HG03097 (cell line): ENCODE measurements at regions not wholly inside any gene's neighbourhood (a gene's known extent, or its start where the extent isn't known, plus 50 kb on each side); places are given as distances from the start of the nearest gene placed in this dataset.
"Not testable (repeated sequence)": the region's sequence is repeated elsewhere in the genome, so short reads cannot be mapped to it uniquely, and the experiment has no call there.

ENCODE experiments used
- ATAC-seq: cut with Tn5 transposase; IDR thresholded peaks from one replicate; pipeline ENCODE4 v1.9.1; 2021; ENCODE audit not compliant: unreplicated experiment, low FRiP score

DNA sequence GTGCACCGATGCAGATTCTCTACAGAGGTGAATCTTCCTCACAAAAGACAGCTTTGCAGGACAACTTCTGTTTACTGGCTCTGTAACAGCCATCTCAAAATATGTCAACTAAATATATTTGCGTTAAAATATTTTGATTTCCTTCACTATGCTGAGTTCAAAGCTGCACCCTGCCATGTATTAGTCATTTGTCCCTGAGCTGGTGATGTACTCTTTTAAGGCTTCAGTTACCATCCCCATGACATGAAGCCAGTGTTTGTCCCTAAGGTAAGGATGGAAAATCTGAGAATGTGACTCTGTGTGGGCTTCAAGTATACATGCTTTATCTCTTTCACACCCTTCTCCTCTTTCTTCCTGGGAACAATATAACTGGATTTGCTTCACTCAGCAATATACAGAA, 70.2 kb upstream of the BTG3 start:
- no peak for ATAC-seq

DNA sequence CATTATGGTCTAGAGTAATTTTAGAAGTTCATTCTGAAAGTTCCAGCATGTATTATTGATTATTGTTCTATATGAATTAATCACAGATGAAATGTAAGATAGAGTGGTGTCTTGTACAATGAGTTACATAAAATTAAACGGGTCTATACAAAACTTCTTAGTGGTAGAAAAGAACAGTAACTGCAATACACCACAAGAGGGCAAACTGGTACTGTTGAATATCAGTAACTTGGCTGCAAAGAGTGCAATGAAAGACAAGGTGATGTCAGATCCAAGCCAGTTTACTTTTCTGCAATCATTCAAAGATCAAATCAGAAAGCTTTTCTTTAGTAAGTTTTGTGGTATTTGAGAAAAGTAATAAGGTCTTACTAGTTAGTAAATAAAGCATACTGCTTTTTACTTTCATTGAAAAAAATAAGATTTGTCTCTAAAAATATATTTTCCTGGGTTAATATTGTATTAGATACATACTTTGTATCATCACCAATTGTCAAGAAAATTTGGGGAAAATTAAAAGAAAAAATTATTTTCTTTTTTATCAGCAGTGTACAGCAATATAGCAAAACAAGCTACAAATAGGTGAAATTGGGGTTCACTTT, 66.4 kb upstream of the BTG3 start:
- no peak for ATAC-seq

DNA sequence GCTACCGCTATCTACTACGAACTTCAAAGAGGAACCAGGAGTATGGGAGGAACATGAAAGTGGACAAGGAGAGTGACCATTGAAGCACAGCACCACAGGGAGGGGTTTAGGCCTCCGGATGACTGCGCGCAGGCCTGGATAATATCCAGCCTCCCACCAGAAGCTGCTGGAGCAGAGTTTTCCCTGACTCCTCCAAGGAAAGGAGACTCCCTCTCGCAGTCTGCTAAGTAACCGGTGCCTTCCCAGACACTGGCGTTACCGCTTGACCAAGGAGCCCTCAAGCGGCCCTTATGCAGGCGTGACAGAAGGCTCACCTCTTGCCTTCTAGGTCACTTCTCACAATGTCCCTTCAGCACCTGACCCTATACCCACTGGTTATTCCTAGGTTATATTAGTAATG, 64.2 kb upstream of the BTG3 start:
- not testable (repeated sequence) for ATAC-seq

DNA sequence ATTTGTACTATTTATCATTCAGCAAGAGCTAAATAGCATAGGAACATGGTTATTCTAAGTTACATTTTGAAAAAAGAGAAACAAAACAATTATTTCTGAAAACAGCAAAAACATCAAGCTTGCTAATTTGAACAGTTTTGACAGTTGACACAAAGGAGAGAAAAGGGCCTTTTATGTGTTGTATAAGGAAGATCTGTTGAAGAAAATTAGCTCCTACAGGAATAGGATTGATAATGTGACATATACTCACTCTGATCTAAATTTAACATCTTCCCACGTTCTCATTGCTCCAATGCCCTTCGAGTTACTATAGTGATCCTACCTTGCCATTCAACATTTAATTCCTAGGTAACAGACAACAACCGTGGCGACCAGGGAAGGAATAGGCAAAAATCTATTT, 61.4 kb upstream of the BTG3 start:
- ATAC-seq = no peak

DNA sequence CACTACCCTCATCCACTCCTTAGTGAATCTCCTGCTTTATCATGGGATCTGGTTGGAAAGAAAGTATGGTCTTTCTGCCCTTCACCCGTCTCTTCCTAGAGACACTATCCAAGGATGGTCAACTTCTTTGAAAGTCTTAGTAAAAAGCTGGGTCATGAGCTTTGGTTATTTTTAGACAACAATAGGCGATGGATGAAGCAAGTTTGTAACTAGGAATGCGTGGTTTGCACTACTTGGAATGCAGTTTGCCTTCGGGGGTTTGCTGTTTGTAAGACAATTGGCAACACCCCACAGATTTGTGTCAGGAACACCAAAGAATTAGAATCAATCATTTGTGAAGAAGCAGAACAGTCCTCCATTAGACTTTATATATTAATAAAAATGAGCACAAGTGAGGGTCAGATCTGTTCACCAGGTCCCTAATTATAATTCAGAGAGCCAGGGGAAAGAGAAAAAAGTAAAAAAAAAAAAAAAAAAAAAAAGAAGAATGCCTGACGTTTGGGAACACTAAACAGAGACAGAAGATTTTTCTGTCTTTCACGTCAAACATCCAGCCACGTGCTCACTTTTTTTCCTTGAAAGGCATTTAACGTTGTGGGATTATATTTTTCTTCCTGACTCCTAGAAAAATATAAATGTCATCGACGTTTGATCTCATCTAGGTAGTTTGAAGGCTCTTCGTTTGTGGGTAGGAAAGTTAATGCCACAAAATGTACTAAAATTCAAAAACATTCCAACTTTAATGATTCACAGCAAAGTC, 60.7 kb upstream of the BTG3 start:
- no peak for ATAC-seq

DNA sequence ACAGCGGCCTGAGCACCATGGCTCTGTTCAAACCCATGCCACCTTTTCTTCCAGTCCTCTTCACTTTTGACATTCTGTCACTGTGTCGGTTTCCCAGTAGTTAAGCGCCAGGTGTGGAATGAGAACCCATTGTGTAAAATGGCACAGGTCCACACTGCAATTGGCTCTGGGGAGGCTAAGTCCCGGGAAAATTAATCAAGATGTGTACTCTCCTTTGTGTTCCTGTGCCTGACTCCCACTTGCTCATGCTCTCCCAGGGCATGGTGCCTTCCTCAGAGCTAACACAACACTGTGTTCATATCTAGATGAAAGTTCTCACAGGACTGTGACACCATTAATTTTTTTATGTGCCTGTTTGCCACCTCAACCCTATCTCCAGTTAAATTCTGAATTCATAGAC, 59.0 kb upstream of the BTG3 start:
- ATAC-seq = no peak

DNA sequence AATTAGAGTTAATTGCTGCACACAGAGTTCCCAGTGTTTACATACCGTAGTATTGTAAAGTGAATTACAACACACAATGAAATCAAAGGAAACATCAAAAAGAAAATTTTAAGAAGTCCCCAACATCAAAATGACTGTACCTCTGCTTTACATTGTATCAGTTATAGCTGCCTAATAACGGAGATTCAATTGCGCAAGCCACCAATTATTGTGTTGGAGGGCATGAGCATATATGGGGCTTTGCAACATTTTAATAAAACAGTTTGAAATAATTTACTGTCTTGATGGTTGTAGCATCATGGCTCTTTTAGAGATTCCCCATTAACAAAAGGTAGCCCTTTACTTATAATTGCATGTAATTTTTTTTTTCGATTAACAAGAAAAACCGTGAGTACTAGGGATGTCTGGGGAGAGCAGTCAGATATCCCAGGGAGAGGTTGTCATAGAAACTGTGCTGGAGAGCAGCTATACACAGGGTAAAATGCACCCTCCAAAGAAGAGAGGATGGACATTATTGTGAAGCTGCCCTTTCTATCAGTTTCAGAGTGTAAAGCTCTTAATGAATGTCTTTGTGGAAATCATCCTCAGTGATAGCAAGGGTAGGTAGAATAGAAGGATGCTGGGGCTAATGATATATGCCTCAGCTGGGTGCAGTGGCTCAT, 55.9 kb upstream of the BTG3 start:
- ATAC-seq = no peak

DNA sequence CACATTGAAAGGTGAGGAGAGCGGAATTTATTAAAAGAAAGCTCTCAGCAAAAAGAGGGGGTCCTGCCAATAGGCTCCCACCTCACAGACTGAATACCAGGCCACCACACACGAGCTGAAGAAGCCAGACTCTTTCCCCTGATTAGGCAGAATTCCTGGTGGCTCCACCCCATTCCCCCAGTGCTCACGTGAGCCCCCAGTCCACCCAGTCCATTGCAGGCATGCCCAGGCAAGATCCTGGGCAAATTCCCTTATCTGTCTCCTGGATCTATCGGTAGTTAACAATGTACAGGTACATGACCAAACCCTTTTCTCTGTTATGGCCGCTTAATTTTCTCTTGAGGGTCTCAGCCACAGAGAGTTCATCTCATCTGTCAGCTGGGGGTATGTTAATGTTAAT, 54.6 kb upstream of the BTG3 start:
- no peak for ATAC-seq
